Suprapubic skin (tissue), 4 donors: ENCODE measurements at regions not wholly inside any gene's neighbourhood (a gene's known extent, or its start where the extent isn't known, plus 50 kb on each side); places are given as distances from the start of the nearest gene placed in this dataset.

Source experiments
- DNase-seq, 2 donors: peaks; one replicate each; pipeline ENCODE4 v3.0.0-alpha.2; 2019; ENCODE audit warnings: low spot score in 2 of 2
- H3K27ac ChIP-seq: fragments of 200-600 bp; sonication (generic); one replicate; pipeline ENCODE4 v1.5.1; 2019
- H3K27me3 ChIP-seq: fragments of 200-600 bp; sonication (generic); one replicate; pipeline ENCODE4 v1.5.1; 2019
- H3K36me3 ChIP-seq: fragments of 200-600 bp; sonication (generic); one replicate; pipeline ENCODE4 v1.5.1; 2019
- H3K4me1 ChIP-seq: fragments of 200-600 bp; sonication (generic); one replicate; pipeline ENCODE4 v1.5.1; 2019
- H3K4me3 ChIP-seq: fragments of 200-600 bp; sonication (generic); one replicate; pipeline ENCODE4 v1.5.1; 2019; ENCODE audit warnings: mild to moderate bottlenecking
- H3K9me3 ChIP-seq: fragments of 200-600 bp; sonication (generic); one replicate; pipeline ENCODE4 v1.5.1; 2019
- CTCF ChIP-seq, 2 donors: fragments of 200-600 bp in 1 of 2; fragments of 450-650 bp in 1 of 2; sonication (generic) in 1 of 2; IDR thresholded peaks; one replicate each; pipeline ENCODE4 v1.5.1; 2016 to 2019; ENCODE audit warnings: antibody characterized with exemption in 2 of 2, mild to moderate bottlenecking in 1 of 2, moderate library complexity in 1 of 2
- EP300 ChIP-seq: sonication (generic); formaldehyde crosslinking; IDR thresholded peaks from one replicate; pipeline ENCODE4 v1.6.1; 2017; ENCODE audit warnings: antibody characterized with exemption
- POLR2A ChIP-seq, 2 donors: fragments of 450-650 bp; IDR thresholded peaks; one replicate each; pipeline ENCODE4 v1.6.1; 2017; ENCODE audit warnings: antibody characterized with exemption in 2 of 2, mild to moderate bottlenecking in 2 of 2, moderate library complexity in 2 of 2
- POLR2AphosphoS5 ChIP-seq, 3 donors: sonication (generic); formaldehyde crosslinking; IDR thresholded peaks; one replicate each; pipeline ENCODE4 v1.6.1; 2017; ENCODE audit warnings: antibody characterized with exemption in 3 of 3
- WGBS: methylation state at CpG from one replicate; pipeline ENCODE4 v1.1.5; 2018; 5-methylcytosine and 5-hydroxymethylcytosine counted together

- Histone ChIP-seq H3K27me3 (no peaks in the 10 kb centered on the region), H3K9me3 (peaks cover 4% of the 10 kb centered on the region), H3K36me3 (no peaks in the 10 kb centered on the region), H3K27ac (no peak overlapping the region), H3K4me3 (no peak overlapping the region), H3K4me1 (no peaks in the 10 kb centered on the region)
- DNase-seq = no peak
- 76% methylated on average over 2 of the region's 2 CpGs for WGBS
- TF ChIP-seq CTCF (IDR thresholded peaks at IDR 0.05) (no peak), EP300 (no peak), POLR2A (IDR thresholded peaks at IDR 0.05) (no peak), POLR2AphosphoS5 (IDR thresholded peaks at IDR 0.05) (no peak)
These were observed 1163.4 kb upstream of the ATXN8OS start for GRCh38 chr13:68944272-68944671.

- Histone ChIP-seq H3K36me3 (no peaks in the 10 kb centered on the region), H3K4me1 (no peaks in the 10 kb centered on the region), H3K27ac (no peak overlapping the region), H3K4me3 (no peak overlapping the region), H3K9me3 (peaks cover 4% of the 10 kb centered on the region), H3K27me3 (no peaks in the 10 kb centered on the region)
- no peak for DNase-seq
- TF ChIP-seq EP300 (no peak), CTCF (IDR thresholded peaks at IDR 0.05) (no peak), POLR2A (IDR thresholded peaks at IDR 0.05) (no peak)
- 17% methylated on average over 1 of the region's 1 CpG for WGBS
These were observed 1167.6 kb upstream of the ATXN8OS start for GRCh38 chr13:68940049-68940448.

GRCh38 chr13:68938639-68939038 lies 1169.0 kb upstream of the ATXN8OS start:
- no peak overlapping the region for H3K27ac ChIP-seq
- H3K36me3 ChIP-seq = no peaks in the 10 kb centered on the region
- H3K4me1 ChIP-seq = no peaks in the 10 kb centered on the region
- H3K9me3 ChIP-seq = no peaks in the 10 kb centered on the region
- H3K4me3 ChIP-seq = no peak overlapping the region
- no peaks in the 10 kb centered on the region for H3K27me3 ChIP-seq
- WGBS = 78% methylated on average over 5 of the region's 5 CpGs
- DNase-seq = no peak
- TF ChIP-seq EP300 = no peak

GRCh38 chr13:68929075-68929745 lies 1178.4 kb upstream of the ATXN8OS start:
- no peaks in the 10 kb centered on the region for H3K36me3 ChIP-seq
- no peaks in the 10 kb centered on the region for H3K9me3 ChIP-seq
- H3K27ac ChIP-seq = no peak overlapping the region
- H3K4me1 ChIP-seq = no peaks in the 10 kb centered on the region
- H3K4me3 ChIP-seq = no peak overlapping the region
- H3K27me3 ChIP-seq = no peaks in the 10 kb centered on the region
- TF ChIP-seq CTCF (IDR thresholded peaks at IDR 0.05) (no peak), POLR2AphosphoS5 (IDR thresholded peaks at IDR 0.05) (no peak), EP300 (no peak), POLR2A (IDR thresholded peaks at IDR 0.05) (no peak)
- WGBS = 36% methylated on average over 3 of the region's 3 CpGs
- DNase-seq = no peak

GRCh38 chr13:68927387-68928026 lies 1180.1 kb upstream of the ATXN8OS start:
- DNase-seq = no peak
- 35% methylated on average over 2 of the region's 2 CpGs for WGBS
- Histone ChIP-seq H3K27ac (no peak overlapping the region), H3K4me1 (no peaks in the 10 kb centered on the region), H3K36me3 (no peaks in the 10 kb centered on the region), H3K9me3 (no peaks in the 10 kb centered on the region), H3K27me3 (no peaks in the 10 kb centered on the region), H3K4me3 (no peak overlapping the region)
- TF ChIP-seq EP300 = no peak
- no peak for TF ChIP-seq POLR2A (IDR thresholded peaks at IDR 0.05)
- no peak for TF ChIP-seq POLR2AphosphoS5 (IDR thresholded peaks at IDR 0.05)
- no peak for TF ChIP-seq CTCF (IDR thresholded peaks at IDR 0.05)
